ENCODE measurements at regions not wholly inside any gene's neighbourhood (a gene's known extent, or its start where the extent isn't known, plus 50 kb on each side); places are given as distances from the start of the nearest gene placed in this dataset.
"Not testable (repeated sequence)": the region's sequence is repeated elsewhere in the genome, so short reads cannot be mapped to it uniquely, and the experiment has no call there.

- peak in 47 of 56 donors; percentile 1 to 75 (median 30) for DNase-seq
Measured at GRCh38 chr4:123599920-123600810, 203.6 kb downstream of the SPRY1 start.

GRCh38 chr4:123600987-123601904 lies 204.7 kb downstream of the SPRY1 start:
- no peak for DNase-seq

- DNase-seq = no peak
Measured at GRCh38 chr4:123602007-123602406, 205.4 kb downstream of the SPRY1 start.

GRCh38 chr4:123603165-123603564 lies 206.6 kb downstream of the SPRY1 start:
- DNase-seq = peak in 1 of 56 donors; percentile 39

- not testable (repeated sequence) for DNase-seq
Measured at GRCh38 chr4:123605797-123606196, 209.2 kb downstream of the SPRY1 start.

GRCh38 chr4:123606336-123606735 lies 209.7 kb downstream of the SPRY1 start:
- no peak for DNase-seq

- DNase-seq = peak in 1 of 56 donors; percentile 1
Measured at GRCh38 chr4:123606946-123607542, 210.4 kb downstream of the SPRY1 start.

- no peak for DNase-seq
Measured at GRCh38 chr4:123609829-123610228, 213.2 kb downstream of the SPRY1 start.

- DNase-seq = no peak
Measured at GRCh38 chr4:123613586-123614344, 217.2 kb downstream of the SPRY1 start.

GRCh38 chr4:123615901-123616300 lies 219.3 kb downstream of the SPRY1 start:
- no peak for DNase-seq

- peak in 46 of 56 donors; percentile 6 to 79 (median 35) for DNase-seq
Measured at GRCh38 chr4:123616951-123617461, 220.4 kb downstream of the SPRY1 start.

GRCh38 chr4:123617791-123618190 lies 221.2 kb downstream of the SPRY1 start:
- no peak for DNase-seq

- DNase-seq = peak in 1 of 56 donors; percentile 3
Measured at GRCh38 chr4:123618606-123619005, 222.0 kb downstream of the SPRY1 start.

- DNase-seq = no peak
Measured at GRCh38 chr4:123619326-123619725, 222.7 kb downstream of the SPRY1 start.

- no peak for DNase-seq
Measured at GRCh38 chr4:123619895-123620294, 223.3 kb downstream of the SPRY1 start.

GRCh38 chr4:123621072-123621705 lies 224.6 kb downstream of the SPRY1 start:
- no peak for DNase-seq

GRCh38 chr4:123622572-123622971 lies 226.0 kb downstream of the SPRY1 start:
- DNase-seq = no peak

GRCh38 chr4:123623611-123624010 lies 227.0 kb downstream of the SPRY1 start:
- no peak for DNase-seq

GRCh38 chr4:123624959-123625358 lies 228.4 kb downstream of the SPRY1 start:
- no peak for DNase-seq

GRCh38 chr4:123628288-123628687 lies 231.7 kb downstream of the SPRY1 start:
- no peak for DNase-seq
